ENCODE measurements at regions not wholly inside any gene's neighbourhood (a gene's known extent, or its start where the extent isn't known, plus 50 kb on each side); places are given as distances from the start of the nearest gene placed in this dataset.

DNA sequence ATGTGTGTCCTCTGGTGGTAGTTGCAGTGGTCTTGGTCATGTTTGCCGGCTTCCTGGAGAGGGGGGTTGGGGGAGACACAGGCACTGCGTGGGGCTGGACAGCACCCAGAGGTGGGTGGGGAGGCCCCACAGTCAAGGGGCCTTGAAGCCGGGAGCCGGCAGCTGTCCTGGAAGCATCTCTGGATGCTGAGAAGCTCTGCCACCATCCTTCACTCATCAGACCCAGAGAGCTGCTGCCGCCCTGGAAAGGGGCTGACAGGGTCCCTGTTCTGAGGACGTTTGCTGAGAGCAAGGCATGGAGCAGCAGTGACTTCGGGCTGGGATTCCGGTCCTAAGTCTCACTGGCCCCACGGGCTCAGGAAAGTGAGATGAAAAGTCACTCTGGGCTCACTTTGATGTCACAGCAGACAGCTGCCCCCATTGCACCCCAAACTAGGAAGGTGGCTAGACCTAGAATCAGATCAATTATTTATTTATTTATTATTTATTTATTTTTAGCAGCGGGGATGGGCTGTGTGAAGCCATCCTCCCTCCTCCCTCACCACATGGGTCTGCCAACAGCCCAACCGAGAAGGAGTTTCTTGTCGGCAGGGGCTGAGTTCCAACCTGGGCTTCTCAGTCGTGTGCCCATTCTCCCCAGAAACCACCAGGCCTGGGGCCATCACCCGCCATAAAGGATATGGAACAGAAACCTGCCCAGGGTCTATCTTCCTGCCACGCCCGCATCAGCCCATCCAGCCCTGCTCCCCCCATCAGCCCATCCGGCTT is 547.4 kb downstream of the PTPRU start:
- Histone ChIP-seq H3K36me3 (ENCODE audit: control insufficient read depth in 1 of 2, insufficient read depth in 2 of 2, low read length in 2 of 2) (no peaks in the 10 kb centered on the region), H2AFZ (ENCODE audit: low read depth, low read length, poor library complexity, severe bottlenecking) (no peak overlapping the region), H3K9ac (ENCODE audit: low read length) (no peak overlapping the region), H3K27me3 (ENCODE audit: insufficient read depth, low read length) (peaks cover 20% of the 10 kb centered on the region), H3K9me3 (ENCODE audit: control insufficient read depth in 1 of 2, insufficient read depth in 1 of 2, low read depth in 1 of 2, low read length in 2 of 2) (no peaks in the 10 kb centered on the region), H3K4me1 (ENCODE audit: control insufficient read depth in 1 of 2, insufficient read depth in 2 of 2, low read length in 2 of 2) (no peaks in the 10 kb centered on the region), H3K4me3 (replicated peaks in 1 of 2; ENCODE audit: low read depth in 1 of 2, low read length in 2 of 2) (no peak overlapping the region), H3K4me2 (ENCODE audit: low read length) (no peak overlapping the region), H3K79me2 (ENCODE audit: insufficient read depth, low read length) (no peaks in the 10 kb centered on the region), H4K20me1 (ENCODE audit: insufficient read depth) (no peaks in the 10 kb centered on the region), H3K27ac (ENCODE audit: low read depth, low read length) (no peak overlapping the region), H3K9me2 (ENCODE audit: insufficient read depth) (no peaks in the 10 kb centered on the region)
- DNase-seq (ENCODE audit: low read depth, low spot score) (no peak), ATAC-seq (no peak)
- no peak for TF ChIP-seq EGR1 (IDR thresholded peaks at IDR 0.05; ENCODE audit: low read depth)
- TF ChIP-seq FOSL1 (IDR thresholded peaks at IDR 0.05; ENCODE audit: low read depth) = no peak
- TF ChIP-seq ELF1 (IDR thresholded peaks at IDR 0.05; ENCODE audit: borderline replicate concordance, low read depth) = no peak
- TF ChIP-seq, protein P1, sequence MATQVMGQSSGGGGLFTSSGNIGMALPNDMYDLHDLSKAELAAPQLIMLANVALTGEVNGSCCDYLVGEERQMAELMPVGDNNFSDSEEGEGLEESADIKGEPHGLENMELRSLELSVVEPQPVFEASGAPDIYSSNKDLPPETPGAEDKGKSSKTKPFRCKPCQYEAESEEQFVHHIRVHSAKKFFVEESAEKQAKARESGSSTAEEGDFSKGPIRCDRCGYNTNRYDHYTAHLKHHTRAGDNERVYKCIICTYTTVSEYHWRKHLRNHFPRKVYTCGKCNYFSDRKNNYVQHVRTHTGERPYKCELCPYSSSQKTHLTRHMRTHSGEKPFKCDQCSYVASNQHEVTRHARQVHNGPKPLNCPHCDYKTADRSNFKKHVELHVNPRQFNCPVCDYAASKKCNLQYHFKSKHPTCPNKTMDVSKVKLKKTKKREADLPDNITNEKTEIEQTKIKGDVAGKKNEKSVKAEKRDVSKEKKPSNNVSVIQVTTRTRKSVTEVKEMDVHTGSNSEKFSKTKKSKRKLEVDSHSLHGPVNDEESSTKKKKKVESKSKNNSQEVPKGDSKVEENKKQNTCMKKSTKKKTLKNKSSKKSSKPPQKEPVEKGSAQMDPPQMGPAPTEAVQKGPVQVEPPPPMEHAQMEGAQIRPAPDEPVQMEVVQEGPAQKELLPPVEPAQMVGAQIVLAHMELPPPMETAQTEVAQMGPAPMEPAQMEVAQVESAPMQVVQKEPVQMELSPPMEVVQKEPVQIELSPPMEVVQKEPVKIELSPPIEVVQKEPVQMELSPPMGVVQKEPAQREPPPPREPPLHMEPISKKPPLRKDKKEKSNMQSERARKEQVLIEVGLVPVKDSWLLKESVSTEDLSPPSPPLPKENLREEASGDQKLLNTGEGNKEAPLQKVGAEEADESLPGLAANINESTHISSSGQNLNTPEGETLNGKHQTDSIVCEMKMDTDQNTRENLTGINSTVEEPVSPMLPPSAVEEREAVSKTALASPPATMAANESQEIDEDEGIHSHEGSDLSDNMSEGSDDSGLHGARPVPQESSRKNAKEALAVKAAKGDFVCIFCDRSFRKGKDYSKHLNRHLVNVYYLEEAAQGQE (IDR thresholded peaks at IDR 0.05; ENCODE audit: low read depth) = no peak
- TF ChIP-seq SRF (IDR thresholded peaks at IDR 0.05; ENCODE audit: low read depth) = no peak
- TF ChIP-seq ZFX (IDR thresholded peaks at IDR 0.05) = no peak
- TF ChIP-seq POLR2AphosphoS5 (IDR thresholded peaks at IDR 0.05; ENCODE audit: low read depth, low read length) = no peak
- no peak for TF ChIP-seq CBX3 (IDR thresholded peaks at IDR 0.05; ENCODE audit: low read depth)
- no peak for TF ChIP-seq RAD21 (IDR thresholded peaks at IDR 0.05; ENCODE audit: low read depth)
- TF ChIP-seq EZH2 (IDR thresholded peaks at IDR 0.05) = no peak
- TF ChIP-seq, protein P2, sequence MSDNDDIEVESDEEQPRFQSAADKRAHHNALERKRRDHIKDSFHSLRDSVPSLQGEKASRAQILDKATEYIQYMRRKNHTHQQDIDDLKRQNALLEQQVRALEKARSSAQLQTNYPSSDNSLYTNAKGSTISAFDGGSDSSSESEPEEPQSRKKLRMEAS (IDR thresholded peaks at IDR 0.05) = no peak
- no peak for TF ChIP-seq POLR2A (IDR thresholded peaks at IDR 0.05; ENCODE audit: borderline replicate concordance, extremely low read depth, insufficient read depth, insufficient read length)
- no peak for TF ChIP-seq EZH2phosphoT487 (IDR thresholded peaks at IDR 0.05; ENCODE audit: borderline replicate concordance)
- ChIA-PET POLR2A (no interaction called here), CTCF (no interaction called here), RAD21 (ENCODE audit: low non-redundant PET in 1 of 2, low total read pairs in 2 of 2, uncharacterized antibody in 2 of 2, unreplicated experiment in 2 of 2) (no interaction called here)
- intact Hi-C loops (cut with micrococcal nuclease) = no loop called here
- BruUV-seq (replicated peaks) = no TSS peak

Measured in HCT116 (cell line).